NCI-H2029 treated with DMSO at 0.1 percent for 48 hours (cell line): ENCODE measurements at regions not wholly inside any gene's neighbourhood (a gene's known extent, or its start where the extent isn't known, plus 50 kb on each side); places are given as distances from the start of the nearest gene placed in this dataset.

Experiments used
- DNase-seq: peaks from one replicate; lab custom pipeline; 2025; lab: John Stamatoyannopoulos, UW

DNA sequence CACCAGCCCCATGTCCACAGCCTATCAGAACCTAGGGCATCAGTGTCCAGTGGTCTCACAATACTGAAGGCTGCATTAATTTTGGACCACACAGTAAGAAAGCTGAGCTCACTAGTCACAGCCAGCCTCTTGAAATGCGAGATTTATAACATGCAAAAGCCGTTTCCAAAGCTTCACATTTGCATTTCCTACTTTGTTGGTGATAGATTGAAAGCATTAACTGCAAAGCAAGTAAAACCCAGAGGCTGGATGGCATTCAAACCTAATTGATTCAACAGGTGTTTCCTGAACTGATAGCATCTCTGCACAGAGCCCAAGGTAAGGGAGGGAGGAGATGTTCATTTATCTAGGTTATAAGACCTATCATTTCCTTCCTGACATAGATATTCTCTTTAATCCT, 410.1 kb downstream of the OMA1 start:
- DNase-seq, result no peak

DNA sequence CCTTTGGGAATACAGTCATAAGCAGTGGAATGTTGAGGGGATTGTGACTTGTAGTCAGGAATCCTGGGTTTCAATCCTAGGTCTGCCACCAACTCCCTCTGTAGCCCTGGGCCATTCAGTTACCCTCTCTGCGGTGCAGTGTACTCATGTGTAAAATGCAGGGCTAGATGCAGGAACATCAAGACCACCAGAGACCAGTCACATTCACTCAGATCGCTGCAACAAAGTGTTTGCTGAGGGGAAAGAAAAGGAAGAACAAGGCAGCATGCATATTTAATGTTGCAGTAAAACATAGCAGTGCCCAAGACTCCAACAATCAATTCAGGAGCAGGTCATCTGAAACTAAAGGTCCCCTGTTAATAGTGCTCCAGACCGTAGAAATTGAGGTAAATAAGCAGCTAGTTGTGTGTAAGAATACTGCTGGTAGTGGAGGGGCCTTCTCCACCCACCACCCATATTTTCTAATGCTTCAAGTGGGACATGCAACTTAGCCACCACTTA, 410.7 kb downstream of the OMA1 start:
- DNase-seq, result no peak

DNA sequence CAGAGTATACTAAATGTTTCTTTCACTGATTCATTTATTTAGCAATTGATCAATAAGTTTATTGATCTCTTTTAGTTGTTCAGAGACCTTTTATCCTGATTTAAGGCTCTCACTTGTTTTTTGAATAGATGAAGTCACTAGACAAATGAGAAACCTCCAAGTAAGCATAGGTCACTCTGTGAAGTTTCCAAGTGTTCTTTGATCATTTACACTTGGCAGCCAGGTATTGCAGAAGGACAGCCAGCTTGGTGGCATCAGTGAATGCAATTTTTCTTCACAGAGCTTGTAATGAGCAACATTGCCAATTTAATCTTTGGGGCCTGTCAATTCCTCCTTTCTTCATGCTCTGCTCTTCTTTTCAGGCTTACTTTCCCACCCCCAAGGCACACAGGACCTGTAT, 413.0 kb downstream of the OMA1 start:
- DNase-seq, result no peak

DNA sequence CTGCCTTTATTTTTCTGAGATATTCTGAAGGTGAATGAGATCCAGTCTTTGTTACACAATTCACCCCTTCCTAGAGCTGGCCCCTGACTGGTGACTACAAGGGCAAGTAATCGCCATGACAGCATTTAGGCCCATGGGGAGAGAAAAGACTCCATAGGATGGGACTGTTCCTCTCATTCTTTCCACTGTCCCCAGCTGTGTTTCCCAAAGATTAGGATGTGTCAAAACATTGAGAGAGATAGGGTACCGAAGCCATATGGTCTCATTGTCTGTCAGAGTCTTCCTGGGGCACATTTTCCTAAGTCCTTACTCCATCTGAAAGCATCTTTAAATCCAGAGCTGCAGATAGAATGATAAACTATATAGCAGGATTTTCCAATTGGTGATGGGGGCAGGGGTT, 423.5 kb downstream of the OMA1 start:
- no peak for DNase-seq

DNA sequence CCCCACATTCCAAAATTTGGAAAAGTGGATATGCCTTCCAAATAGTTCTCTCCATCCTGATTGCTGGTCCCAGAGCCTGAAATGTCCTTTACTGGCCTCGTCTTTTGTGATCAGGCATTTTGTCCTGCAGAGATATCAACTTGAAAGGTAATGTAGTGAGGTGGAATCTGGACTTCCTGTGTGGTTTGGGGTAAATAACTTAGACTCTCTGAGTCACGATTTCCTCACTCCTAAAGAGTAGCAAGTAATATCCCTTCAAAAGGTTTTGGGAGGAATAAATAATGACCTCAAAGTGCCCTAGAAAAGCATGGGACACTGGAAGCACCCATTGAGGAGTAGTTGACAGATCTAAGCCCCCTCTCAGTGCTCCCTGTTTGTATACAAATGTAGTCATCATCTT, 426.6 kb downstream of the OMA1 start:
- no peak for DNase-seq

DNA sequence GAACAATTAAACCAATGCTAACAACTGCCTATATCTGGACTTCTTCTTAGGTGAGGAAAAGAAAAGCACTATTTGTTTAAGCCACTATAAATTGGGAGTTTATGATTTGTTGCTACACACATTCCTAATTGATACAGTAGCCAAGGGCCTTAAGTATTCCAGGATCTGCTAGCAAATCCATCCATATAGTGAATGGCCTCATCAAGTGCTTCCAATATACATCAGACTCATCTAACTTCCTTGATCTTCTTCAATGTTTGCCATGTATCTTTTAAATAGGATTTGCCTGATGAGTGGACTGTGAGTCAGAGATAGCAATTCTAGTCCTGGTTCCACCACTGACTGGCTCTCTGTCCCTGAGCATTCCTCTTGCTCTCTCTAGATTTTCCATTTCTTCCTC, 430.2 kb downstream of the OMA1 start:
- no peak for DNase-seq

DNA sequence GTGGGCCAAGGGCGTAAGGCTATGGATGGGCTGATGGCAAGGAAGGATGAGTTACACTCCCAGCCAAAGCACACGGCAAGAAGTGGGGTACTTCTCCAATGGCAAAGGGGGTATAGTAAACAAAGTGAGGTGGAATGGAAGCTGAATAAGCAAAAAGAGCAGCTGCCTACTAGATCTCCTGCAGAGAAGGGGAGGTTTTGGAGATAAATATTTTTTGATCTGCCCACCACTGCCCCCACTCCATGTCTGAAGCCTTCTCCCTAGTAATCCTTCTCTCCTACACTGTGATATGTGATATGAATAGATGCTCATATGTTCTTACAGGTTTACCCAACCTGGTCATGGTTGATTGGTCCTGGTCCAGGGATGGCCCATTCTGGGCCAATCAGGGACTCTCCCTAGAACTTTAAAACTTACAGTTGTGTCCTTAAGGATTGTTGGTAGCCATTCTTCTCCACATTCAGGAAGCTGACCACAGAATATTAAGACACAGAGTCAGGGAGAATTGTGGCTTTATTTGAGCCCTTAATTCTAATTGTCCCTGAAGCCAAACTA, 436.8 kb downstream of the OMA1 start:
- no peak for DNase-seq

DNA sequence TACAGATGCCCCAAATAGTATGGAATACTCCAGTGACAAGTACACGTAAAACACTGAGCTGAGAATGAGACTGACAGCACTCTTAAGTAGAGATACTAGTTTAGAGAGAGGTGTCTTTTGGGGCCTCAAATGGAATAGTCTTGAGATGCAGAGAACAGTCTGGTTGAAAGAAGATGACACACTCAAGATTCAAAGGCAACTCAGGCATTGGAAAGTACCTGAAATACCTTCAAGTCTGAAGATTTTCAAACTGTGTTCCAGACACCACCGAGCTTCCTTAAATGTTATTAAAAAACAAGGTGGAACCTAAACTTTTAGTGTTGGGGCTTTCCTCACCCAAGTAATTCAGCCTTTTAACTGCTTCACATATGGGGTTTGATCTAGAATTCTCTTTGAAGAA, 437.7 kb downstream of the OMA1 start:
- DNase-seq, result no peak

DNA sequence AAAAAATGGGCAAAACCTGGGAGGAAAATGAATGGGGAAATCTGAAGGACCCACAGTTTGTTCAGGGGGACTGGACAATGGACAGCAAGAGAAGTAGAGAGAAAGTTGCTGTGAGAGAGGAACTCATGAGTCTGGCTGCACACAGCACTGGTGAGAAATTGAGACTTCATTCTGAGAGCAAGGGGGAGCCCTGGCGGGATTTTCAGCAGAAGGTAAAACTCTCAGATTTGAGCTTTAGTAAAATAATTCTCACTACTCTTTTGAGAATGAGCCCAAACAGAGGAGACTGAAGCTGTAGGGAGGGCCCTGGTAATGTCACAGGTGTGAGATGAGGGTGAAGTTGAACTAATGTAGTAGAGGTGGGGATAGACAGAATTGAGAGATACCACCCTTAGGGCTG, 438.6 kb downstream of the OMA1 start:
- DNase-seq, result no peak

DNA sequence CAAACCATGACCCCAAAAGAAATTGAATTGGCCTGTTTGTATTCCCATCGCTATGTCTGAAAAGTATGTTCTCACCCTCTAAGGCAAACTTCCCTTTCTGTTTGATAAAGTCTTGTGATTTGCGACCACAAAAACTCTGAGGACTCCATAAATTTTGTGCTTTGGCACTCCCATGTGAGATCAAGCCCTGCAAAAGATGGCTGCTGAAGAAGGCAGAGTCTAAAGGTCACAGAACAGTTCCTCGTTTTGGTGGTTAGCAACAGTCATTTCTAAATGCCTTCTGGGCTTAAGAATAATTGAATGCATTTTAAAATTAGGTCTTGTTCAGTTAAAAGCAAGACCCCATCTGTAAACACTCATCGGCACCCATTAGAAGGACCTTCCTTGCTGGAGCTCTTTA, 441.6 kb downstream of the OMA1 start:
- DNase-seq, result no peak

DNA sequence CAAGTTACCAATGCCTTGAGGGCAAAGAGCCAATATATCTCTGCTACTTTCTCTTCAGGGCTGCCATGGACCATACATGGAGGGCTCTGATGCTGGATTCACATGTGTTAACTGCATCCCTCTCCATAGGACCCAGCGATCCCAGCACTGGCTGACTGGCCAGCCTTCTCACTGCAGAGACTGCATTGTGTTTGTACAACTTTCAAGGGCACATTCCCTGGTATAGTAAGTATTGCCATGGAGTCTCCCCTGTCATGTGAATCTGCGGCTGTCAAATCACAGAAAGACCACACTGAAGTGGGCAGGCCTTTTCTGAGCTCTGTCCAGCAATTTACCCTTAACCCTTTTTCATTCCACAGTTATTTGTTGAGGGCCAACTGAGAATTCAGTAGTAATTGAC, 449.8 kb downstream of the OMA1 start:
- no peak for DNase-seq

DNA sequence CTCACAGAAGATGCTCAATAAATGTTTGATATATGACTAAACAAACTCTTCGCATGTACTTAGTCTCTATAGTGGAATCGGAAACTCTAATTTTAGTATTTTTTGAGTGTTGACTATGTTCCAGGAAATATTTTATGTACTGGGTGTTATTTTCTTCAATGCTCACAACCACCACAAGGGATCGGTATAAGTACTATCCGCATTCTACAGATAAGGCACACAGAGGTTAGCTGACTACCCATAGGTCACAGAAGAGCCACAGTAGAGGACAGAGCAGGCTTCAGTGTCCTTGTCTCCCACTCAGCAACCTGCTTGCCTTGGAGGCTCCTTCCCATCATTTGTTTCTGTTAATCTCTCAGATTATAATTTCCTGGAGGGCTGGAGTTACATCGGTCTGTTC, 451.3 kb downstream of the OMA1 start:
- no peak for DNase-seq

DNA sequence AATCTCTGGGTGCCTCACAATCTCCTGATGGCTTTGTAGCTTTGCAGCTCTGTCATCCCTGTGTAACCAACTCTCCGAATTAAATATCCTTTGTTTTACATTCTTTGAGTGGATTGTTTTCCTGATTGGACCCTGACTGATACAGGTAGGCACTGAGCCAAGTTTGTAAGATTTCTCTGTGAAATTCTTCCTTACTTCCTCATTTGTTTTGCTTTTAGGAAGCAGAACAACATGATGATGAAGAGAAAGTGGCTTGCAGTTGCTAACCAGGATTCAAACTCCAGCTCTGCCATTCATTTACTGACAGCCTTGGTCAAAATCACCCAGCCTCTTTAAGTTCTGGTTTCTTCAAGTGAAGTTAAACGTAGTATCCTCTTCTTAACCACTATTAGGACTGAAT, 452.3 kb downstream of the OMA1 start:
- no peak for DNase-seq

DNA sequence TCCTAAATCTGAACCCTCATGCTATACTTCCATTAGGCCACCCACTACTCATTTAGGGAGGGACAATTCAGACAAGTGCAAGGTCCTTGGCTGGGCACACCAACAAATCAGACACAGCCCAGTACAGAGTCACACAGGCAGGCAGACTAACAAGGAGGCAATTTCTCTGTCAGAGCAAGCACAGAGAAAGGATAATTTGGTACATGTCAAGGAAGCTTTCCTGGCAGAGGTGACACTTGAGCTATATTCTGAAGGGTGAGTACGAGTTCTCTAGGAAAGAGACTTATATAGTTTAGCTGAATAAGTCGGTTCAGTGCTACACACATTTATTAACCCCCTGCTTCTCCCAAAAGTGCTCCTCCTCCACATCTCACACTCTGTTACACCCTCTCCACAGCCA, 455.9 kb downstream of the OMA1 start:
- no peak for DNase-seq

DNA sequence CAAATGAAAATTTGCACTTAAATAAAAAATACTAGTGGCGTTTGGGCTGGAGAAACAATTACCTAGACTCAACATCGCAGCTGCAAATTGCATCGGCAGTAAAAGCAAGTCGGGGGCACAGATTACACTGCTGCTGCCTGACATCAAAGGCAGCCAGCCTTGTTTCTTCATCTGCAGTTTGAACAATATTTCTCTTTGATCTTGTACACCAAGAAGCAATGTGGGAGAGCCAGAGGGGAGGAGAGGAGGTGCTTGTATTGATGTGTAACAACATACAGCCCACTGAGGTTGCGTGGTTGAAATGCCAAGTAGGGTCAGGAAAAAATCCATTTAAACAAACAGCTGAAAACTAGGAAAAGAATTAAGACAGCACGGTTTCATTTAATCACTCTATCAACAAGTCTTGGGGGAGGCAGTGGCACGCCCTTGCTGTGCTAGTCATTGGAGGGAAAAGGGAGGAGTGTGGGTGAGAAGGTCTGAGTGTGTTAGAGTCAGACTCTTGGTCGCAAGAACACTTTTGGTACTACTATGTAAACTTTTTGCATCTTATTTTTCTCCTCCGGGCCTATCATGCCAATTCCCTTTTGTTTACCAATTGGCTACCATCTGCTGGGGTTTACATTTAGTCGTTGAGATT, 456.5 kb downstream of the OMA1 start:
- DNase-seq, result no peak

DNA sequence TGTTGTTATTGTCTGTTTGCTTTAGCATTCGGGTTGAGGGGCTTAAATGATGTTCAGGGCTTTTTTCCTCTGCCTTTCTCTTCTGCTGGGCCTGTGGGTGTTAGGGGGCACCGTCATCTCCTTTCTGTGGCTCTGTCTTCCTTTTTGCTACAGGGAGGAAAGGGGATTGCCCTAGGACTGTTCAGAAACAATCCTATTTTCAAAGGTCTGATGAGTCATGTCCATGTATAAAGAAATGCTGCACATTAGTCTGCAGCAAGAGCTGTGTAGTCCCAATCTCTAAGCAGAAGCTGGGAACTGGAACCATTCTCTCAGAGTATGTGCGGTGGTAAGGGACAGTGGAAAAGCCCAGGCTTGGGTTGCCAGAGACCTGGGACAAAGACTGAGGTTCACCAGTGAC, 462.3 kb downstream of the OMA1 start:
- no peak for DNase-seq

DNA sequence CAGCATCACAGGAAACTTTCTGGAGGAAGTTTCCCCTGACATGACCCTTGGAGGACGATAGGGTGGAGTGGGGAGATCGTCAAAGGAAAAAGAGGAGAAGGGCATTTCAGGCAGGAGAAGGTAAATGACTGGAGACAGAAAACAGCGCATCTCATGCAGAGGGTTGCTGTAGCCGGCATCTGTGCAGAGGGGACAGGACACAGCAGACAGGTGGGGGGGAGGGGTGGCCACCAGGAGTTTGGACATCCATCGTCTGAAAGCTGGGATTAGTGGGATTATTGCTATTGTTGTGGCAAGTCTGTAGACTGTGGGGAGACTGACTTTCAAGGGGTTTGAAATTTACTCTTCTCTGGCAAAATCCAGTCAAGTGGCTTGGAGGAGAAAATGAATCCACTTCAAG, 463.9 kb downstream of the OMA1 start:
- no peak for DNase-seq

DNA sequence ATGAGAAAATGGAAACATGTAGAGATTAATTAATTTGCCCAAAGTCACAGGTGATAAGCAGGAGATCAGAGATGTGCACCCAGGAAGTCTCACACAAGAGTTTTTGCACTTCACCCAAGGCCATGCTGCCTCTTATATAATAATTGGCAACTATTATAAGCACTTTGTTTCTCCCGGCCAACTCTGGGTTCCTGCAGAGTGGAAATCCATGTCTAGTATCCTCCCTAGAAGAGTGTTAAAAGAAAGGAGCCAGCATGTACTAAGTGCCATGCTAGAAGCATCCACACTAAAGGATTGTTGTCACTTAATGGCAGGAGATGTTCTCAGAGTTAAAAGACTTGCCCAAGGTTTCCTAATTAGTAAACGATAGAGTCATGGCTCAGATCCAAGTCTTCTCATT, 470.3 kb downstream of the OMA1 start:
- no peak for DNase-seq

DNA sequence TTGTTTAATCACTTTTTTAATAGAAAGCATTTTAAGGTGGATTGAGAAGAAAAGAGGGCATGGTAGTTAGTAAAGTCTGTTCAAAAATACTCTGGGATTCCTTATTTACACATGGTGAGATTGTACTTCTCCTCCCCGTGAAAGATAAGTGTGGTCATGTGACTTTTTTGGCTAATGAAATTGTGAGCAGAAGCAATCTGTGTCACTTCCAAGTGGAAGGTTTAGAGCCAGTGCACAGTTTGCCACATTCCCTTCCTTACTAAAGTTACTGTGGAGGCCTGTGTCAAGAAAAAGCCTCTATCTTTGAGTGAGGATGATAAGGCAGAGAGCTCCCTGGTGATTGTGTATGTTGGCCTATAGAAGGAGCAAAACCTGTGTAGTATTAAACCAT, 471.3 kb downstream of the OMA1 start:
- DNase-seq, result peak; percentile 22

DNA sequence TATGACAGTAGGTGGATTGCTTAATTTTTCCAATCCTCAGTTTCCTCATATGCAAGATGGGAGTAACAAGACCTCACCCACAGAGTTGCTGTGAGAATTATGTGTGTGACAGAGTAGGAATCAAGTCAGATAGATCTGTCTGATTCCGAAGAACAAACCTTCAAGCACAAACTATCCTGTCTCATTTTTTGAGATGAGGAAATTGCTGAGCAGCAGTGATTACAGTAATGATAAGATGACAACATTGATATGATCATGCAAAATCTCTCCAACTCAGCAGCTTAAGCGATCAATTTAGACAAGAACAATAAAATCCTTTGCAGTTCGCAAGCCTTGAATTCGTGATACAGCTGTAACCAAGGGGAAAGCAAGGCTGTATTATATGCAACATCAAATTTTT, 474.1 kb downstream of the OMA1 start:
- DNase-seq, result no peak

DNA sequence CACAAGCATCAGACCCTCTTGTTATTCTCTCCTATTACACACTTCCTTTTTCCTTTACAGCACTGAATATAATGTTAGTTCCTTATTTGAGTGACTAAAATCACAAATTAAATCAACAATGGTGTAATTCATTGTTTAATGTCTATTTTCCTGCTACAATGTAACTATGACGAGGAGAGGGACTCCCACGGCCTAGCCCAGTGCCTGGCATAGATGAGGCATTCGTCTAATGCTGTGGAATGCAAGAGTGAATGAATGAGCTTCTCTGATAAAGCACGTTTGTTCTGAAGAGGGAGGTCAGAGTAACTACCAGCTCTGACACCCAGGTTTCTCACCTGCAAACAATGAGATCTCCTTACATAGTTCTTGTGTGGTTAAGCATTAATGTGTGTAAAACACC, 479.4 kb downstream of the OMA1 start:
- DNase-seq, result no peak

DNA sequence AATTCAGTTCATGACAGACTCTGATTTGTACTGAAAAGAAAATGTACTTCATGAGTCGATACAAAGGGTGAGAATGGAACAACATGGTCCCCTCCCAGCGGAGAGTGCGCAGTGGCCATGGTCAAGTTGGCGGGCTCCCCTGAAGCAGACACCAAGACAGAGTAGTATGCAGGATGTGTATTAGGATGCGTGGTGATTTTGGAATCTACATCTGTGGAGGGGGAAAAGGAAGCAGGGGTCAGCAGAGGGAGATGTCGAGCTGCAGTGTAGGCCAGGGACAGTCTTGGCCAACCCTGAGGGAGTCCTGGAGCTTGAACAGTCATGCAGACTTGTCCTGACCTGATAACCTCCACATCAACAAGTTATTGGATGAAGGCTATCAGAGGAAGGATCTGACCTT, 481.0 kb downstream of the OMA1 start:
- DNase-seq, result no peak

DNA sequence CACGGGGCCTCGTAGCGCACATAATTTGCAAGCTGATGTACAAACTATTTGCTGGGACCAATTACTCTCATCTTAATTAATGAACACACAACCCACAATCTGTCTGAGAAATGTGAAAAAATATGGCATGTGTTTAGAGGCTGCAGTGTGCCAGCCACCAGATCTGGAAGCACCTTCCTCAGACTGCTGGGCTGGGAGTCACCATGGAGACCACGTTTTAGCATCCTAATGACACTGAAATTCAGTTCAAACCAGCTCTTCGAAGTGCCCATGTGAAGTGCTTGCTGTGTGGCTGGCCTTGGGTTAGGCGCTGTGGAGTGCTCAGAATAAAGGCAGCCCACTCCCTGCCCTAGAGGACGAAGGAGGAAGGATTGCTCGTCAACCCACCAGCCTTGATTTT, 482.4 kb downstream of the OMA1 start:
- DNase-seq, result no peak

DNA sequence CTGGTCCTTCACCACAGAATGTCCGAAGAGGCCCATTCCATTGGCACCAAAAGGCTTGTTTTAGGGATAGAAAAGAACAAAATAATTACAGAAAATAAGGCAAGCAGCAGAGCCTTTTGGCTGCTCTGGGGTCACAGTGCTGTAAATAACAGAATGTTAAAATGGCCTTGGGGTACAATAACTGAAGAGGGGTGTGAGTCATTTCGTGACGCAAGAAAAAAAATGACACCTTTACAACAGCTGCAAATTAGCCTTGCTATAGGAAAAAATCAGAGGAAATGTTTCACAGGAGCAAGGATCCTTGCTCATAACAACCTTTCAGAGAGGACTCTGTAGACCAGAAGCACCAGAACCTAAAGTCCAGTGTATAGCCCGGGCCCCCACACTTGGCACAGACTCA, 483.4 kb downstream of the OMA1 start:
- DNase-seq, result no peak
